HG02610 (cell line): ENCODE measurements at regions not wholly inside any gene's neighbourhood (a gene's known extent, or its start where the extent isn't known, plus 50 kb on each side); places are given as distances from the start of the nearest gene placed in this dataset.
"Not testable (repeated sequence)": the region's sequence is repeated elsewhere in the genome, so short reads cannot be mapped to it uniquely, and the experiment has no call there.

Experiments
- ATAC-seq: cut with Tn5 transposase; IDR thresholded peaks from one replicate; pipeline ENCODE4 v1.9.1; 2021; ENCODE audit warnings: mild to moderate bottlenecking, moderate library complexity; ENCODE audit not compliant: unreplicated experiment

DNA sequence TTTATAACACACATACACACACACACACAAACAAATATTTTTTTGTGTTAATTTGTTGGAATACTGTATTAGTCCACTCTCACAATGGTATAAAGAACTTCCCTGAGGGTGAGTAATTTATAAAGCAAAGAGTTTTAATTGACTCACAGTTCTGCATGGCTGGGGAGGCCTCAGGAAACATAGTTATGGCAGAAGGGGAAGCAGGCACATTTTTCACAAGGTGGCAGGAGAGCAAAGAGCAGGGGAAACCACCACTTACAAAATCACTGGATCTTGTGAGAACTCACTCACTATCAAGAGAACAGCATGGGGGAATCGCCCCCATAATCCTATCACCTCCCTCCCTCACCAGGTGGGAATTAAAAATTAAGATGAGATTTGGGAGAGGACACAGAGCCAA is 205.4 kb upstream of the PTPRD start:
- no peak for ATAC-seq

DNA sequence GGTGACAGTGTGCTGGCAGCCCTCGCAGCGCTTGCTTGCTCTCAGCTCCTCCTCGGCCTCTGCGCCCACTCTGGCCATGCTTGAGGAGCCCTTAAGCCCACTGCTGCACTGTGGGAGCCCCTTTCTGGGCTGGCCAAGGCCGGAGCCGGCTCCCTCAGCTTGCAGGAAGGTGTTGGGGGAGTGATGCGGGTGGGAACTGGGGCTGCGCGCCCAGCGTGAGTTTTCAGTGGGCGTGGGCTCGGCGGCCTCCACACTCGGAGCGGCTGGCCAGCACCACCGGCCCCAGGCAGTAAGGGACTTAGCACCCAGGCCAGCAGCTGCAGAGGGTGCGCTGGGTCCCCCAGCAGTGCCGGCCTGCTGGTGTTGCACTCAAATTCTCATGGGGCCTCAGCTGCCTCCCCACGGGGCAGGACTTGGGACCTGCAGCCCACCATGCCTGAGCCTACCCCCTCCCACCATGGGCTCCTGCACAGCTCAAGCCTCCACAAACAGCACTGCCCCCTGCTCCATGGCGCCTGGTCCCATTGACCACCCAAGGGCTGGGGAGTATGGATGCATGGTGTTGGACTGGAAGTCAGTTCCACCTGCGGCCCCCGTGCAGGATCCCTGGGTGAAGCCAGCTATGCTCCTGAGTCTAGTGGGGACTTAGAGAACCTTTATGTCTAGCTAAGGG is 223.1 kb upstream of the PTPRD start:
- ATAC-seq = no peak

DNA sequence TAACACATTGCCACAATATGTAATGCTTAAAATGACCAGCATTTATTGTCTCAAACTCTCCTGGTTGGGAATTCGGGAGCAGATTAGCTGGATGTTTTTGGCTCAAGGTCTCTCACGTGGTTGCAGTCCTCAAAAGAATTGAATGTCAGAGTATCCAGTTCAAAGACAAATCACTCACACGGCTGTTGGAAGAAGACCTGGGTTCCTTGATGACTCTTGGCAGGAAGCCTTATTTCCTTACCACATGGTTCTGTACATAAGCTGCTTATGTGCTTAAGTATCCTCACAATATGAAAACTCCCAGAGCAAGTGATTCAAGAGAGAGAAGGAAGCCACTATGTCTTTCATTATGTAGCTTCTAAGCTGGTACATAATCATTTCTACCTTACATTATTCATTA is 230.3 kb upstream of the PTPRD start:
- no peak for ATAC-seq

- ATAC-seq = no peak
Observed at GRCh38 chr9:10855847-10856246, 243.0 kb upstream of the PTPRD start.

DNA sequence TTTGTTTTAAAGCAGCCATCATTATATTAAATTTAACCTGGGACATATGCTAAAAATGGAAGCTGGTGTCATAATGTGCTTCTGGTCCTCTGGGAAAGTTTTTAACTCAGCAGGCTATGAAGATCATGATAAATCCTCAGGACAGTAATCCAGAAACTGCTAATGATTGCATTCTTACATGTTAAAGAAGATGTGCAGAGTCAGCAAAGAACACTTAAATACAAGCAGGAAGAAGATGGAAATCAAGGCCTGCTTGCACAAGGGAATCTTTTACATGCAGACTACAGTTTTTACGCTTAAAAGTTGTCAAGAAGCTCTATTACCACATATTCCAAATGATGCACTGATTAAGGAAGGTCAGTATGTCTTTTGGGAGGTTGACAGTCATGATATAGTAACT is 246.0 kb upstream of the PTPRD start:
- no peak for ATAC-seq

GRCh38 chr9:10863476-10863875 is 250.7 kb upstream of the PTPRD start:
- no peak for ATAC-seq

DNA sequence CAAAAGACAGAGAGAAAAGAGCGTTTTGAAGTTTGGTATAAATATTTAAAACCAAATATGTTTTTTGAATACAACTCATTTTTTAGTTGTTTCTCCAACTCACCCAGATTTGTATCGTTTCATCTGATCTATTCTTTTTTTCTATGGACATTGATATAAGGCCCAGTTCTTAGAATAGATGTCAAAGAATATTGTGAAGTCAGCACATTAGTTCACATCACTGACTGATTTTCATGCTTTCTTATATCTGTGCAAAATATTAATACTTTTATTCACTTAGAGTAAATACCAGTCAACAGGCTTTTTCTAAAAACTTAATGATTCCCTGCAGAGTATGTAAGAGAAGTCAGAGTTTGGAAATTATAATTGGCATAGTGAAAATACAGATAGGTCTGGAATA is 254.4 kb upstream of the PTPRD start:
- no peak for ATAC-seq

DNA sequence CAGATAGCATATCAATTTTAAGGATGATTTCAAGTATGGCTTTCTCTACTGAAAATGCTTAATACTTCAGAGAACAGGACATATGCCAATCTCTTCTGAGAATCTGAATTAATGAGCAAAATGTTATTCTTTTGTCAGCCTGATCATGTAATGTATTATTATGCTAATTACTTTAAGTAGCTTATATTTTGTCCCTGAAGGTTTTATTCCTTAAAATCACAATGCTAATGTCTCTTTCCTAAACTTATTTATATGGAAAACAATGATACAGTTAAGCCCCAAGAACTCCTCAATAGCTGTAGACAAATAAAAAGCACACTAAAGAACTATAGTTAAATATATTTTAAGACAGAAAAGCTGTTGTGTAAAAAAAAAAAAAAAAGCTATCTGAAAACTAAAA is 256.9 kb upstream of the PTPRD start:
- ATAC-seq = no peak

DNA sequence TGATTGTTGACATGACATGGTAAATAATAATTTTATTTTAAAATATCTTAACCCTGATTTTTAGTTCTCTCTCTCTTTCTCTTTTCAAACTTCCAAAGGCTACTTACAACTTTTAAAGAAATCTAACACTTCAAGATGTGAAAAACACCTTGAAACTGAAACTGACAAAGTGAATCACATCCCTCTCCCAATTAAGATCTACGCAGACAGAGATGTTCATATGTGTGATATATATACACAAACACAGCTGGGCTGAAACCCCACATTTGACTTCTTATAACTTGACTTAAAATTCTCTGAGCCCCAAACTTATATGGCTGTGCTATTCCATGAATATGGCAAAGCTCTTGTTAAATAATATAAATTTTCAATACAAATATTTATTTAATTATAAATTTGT is 261.2 kb upstream of the PTPRD start:
- no peak for ATAC-seq

- ATAC-seq = no peak
Observed at GRCh38 chr9:10875752-10876151, 262.9 kb upstream of the PTPRD start.

DNA sequence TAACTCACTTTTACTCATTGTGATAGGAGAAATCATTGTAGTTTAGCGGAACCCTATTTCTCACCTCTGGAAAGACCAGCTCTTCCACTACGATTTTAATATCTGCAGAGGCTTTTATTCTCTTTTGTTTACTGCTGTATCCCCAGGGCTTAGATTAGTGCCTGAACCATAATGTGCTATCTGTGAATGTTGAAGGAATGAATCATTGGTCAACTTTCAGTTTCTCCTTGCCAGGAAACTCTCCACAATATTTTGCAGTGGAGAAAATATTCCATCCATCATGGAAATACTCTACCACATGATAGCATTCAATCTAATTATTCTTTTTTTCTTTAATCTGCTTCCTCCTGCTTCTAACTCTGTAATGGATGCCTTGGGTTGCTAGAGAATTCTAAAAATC is 263.5 kb upstream of the PTPRD start:
- no peak for ATAC-seq

GRCh38 chr9:10890266-10890665 is 277.5 kb upstream of the PTPRD start:
- ATAC-seq = not testable (repeated sequence)

DNA sequence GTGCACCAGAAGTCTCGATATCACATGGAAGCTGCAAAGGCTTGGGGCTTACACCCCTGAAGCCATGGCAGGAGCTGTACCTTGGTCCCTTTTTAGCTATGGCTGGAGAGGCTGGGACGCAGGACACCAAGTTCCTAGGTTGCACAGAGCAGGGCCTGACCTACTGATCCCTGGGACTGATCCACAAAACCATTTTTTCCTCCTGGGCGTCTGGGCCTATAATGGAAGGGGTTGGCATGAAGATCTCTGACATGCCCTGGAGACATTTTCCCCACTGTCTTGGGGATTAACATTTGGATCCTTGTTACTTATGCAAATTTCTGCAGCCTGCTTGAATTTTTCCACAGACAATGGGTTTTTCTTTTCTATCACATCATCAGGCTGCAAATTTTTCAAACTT is 286.7 kb upstream of the PTPRD start:
- no peak for ATAC-seq

- ATAC-seq = no peak
Observed at GRCh38 chr9:10903969-10904368, 291.2 kb upstream of the PTPRD start.

GRCh38 chr9:10910779-10911178 is 298.0 kb upstream of the PTPRD start:
- no peak for ATAC-seq

DNA sequence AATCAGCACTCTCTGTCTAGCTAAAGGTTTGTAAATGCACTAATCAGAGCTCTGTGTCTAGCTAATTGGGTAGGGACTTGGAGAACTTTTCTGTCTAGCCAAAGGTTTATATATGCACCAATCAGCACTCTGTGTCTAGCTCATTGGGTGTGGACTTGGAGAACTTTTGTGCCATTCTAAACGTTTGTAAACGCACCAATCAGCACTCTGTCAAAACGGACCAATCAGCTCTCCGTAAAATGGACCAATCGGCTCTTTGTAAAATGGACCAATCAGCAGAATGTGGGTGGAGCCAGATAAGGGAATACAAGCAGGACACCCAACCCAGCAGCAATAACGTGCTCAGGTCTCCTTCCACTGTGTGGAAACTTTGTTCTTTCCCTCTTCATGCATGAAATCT is 298.6 kb upstream of the PTPRD start:
- no peak for ATAC-seq

GRCh38 chr9:10917001-10917400 is 304.2 kb upstream of the PTPRD start:
- ATAC-seq = no peak

DNA sequence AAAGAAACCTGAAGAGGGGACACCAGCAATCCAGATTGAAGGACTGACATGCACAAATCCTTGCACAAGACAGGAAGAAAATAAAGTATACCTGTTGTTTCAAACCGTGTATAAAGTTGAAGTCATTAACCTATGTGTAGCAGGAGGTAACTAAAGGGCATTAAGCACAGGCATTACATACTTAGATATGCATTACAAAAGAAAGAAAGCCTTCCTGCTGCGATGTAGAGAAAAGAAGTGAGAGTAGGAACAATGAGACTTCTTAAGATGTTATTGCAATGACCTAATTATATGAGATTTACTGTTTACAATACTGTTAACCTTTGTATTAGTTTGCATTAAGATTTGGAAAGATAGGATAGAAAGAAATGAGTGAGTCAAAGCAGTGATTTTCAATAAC is 308.9 kb upstream of the PTPRD start:
- ATAC-seq = no peak

- ATAC-seq = no peak
Observed at GRCh38 chr9:10925896-10926295, 313.1 kb upstream of the PTPRD start.

- ATAC-seq = no peak
Observed at GRCh38 chr9:10928372-10928771, 315.6 kb upstream of the PTPRD start.

DNA sequence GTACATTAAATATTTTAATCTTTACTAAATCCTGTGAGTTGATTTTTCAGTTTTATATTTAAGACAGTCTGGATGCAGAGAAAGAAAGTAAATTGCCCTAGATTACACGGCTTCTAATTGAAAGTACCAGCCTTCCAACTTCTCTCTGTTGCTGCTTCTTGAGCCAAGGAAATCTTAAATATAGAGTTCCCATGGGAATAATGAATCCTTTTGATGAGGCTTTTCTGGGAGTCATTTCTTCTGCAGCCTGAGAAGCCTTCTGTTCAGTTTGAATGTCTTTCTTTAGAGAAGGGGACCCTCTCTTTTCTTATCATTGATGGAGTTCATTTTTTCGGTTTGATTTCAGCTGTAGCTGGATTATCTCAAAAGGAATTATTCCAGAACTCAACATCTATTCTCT is 317.3 kb upstream of the PTPRD start:
- ATAC-seq = no peak

DNA sequence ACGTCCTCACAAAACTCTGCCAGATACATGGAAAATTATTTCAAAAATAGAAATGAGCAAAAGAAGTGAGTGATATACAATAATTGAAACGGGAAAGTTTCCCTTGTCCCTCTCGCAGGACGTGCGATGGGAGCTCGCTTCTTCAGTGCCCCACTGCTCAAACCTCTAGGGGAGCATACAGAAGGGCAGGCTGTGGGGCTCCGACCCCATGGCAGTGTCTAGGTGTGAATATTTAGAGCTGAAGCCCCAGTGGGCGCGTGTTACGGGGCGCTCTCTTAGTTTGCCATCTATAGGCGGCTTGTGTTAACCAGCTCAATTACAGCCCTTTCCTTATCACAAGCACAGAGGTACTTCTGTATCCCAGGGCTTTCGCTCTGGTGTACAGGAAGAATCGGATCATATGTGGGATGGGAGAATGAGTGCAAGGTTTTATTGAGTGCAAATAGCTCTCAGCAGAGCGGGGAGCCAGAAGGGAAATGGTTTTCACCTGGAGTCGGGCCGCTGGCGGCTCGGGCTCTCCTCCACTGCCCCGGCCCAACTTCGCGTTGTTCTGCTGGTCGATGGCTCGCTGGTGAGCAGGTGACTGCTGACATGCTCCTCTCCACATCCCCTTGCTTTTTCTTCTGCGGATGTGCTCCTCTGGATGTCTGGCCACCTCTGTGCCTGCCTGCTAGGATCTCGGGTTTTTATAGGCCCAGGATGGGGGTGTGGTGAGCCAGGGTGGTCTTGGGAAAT is 334.0 kb upstream of the PTPRD start:
- ATAC-seq = no peak

DNA sequence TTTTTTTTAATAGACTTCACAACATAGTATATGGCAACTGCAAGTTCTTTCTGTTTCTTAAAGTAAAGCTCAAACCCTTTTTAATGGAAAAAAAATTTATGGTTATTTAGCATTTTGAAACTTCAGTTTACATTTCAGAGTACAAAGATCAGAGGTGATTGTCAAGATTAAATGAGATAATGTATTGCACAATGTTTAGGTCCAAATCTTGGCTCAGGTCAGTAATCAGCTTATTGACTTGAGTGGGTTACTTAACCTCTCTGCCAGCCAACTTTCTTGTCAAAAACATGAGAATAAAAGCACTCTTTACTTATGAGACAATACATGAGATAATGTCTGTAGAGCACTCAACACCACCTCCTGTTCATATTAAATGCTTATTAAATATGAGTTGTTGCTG is 345.1 kb upstream of the PTPRD start:
- no peak for ATAC-seq
